NCI-H82 (cell line): ENCODE measurements at regions not wholly inside any gene's neighbourhood (a gene's known extent, or its start where the extent isn't known, plus 50 kb on each side); places are given as distances from the start of the nearest gene placed in this dataset.
"Not testable (repeated sequence)": the region's sequence is repeated elsewhere in the genome, so short reads cannot be mapped to it uniquely, and the experiment has no call there.

Source experiments
- DNase-seq: peaks from one replicate; lab custom pipeline; 2025; lab: John Stamatoyannopoulos, UW

- DNase-seq: not testable (repeated sequence)
These were observed 111.2 kb upstream of the CYLC1 start for GRCh38 chrX:83749736-83750135.

GRCh38 chrX:83750451-83750850, 110.5 kb upstream of the CYLC1 start:
- not testable (repeated sequence) for DNase-seq

GRCh38 chrX:83759872-83760271, 101.1 kb upstream of the CYLC1 start:
- DNase-seq: peak; percentile 77

GRCh38 chrX:83771664-83772063, 89.3 kb upstream of the CYLC1 start:
- DNase-seq: peak; percentile 12
